Prostate gland (tissue), 2 donors: ENCODE measurements at regions not wholly inside any gene's neighbourhood (a gene's known extent, or its start where the extent isn't known, plus 50 kb on each side); places are given as distances from the start of the nearest gene placed in this dataset.

ENCODE experiments used
- DNase-seq: peaks from one replicate; pipeline ENCODE4 v3.0.0-alpha.2; 2019; ENCODE audit warnings: low spot score
- H3K27ac ChIP-seq, 2 donors: fragments of 200-600 bp; sonication (generic); 2 replicates each; pipeline ENCODE4 v1.5.1; 2017 to 2019
- H3K27me3 ChIP-seq: fragments of 200-600 bp; sonication (generic); replicated peaks from 2 replicates; pipeline ENCODE4 v1.5.1; 2019; ENCODE audit not compliant: insufficient read depth
- H3K36me3 ChIP-seq, 2 donors: fragments of 200-600 bp; sonication (generic); 1 replicate in 1 of 2; 2 replicates in 1 of 2; pipeline versions ENCODE4 v1.5.1 to v1.8.1; 2017 to 2019
- H3K4me1 ChIP-seq: fragments of 200-600 bp; sonication (generic); replicated peaks from 2 replicates; pipeline ENCODE4 v1.5.1; 2019
- H3K4me3 ChIP-seq, 2 donors: fragments of 200-600 bp; sonication (generic); 2 replicates each; pipeline ENCODE4 v1.5.1; 2017 to 2019
- H3K9me3 ChIP-seq: fragments of 200-600 bp; sonication (generic); 2 replicates; pipeline ENCODE4 v1.5.1; 2017
- POLR2A ChIP-seq: fragments of 450-650 bp; IDR thresholded peaks from one replicate; pipeline ENCODE4 v1.6.1; 2016; ENCODE audit warnings: antibody characterized with exemption, mild to moderate bottlenecking
- POLR2AphosphoS5 ChIP-seq: sonication (generic); formaldehyde crosslinking; IDR thresholded peaks from one replicate; pipeline ENCODE4 v1.6.1; 2017; ENCODE audit warnings: antibody characterized with exemption
- WGBS: methylation state at CpG from one replicate; pipeline ENCODE4 v1.1.5; 2018; 5-methylcytosine and 5-hydroxymethylcytosine counted together
- intact Hi-C: fragments of 100-400 bp; cut with DNase I; formaldehyde crosslinking; loops from one replicate; pipeline ENCODE4 v1.14.2; 2022
- TF ChIP-seq, protein P1 (sequence below), 4 experiments: fragments of 200-600 bp in 2 of 4; fragments of 450-650 bp in 2 of 4; sonication (generic) in 2 of 4; IDR thresholded peaks; 1 replicate in 3 of 4; 2 replicates in 1 of 4; pipeline ENCODE4 v1.5.1; 2016 to 2019; ENCODE audit warnings: antibody characterized with exemption in 4 of 4, mild to moderate bottlenecking in 2 of 4, moderate library complexity in 2 of 4

DNA sequence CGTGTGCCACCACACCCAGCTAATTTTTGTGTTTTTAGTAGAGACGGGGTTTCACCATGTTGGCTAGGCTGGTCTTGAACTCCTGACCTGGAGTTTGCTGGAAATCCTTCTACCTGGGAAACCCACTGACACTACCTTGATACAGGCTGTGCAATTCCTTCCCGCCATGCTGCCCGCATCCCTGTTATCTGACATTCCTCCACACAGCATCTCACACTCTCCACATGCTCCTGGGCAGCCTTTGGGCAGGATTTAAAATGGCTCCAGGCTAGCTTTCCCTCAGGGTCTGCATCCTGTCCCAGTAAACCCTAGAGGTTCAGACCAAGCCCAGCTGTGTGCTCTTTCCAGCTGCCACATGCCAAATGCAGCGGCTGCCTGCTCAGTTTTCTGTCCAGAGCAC, 319.5 kb upstream of the CXCR4 start:
- no peak for TF ChIP-seq POLR2AphosphoS5
- TF ChIP-seq POLR2A, result no peak
- TF ChIP-seq, protein P1, sequence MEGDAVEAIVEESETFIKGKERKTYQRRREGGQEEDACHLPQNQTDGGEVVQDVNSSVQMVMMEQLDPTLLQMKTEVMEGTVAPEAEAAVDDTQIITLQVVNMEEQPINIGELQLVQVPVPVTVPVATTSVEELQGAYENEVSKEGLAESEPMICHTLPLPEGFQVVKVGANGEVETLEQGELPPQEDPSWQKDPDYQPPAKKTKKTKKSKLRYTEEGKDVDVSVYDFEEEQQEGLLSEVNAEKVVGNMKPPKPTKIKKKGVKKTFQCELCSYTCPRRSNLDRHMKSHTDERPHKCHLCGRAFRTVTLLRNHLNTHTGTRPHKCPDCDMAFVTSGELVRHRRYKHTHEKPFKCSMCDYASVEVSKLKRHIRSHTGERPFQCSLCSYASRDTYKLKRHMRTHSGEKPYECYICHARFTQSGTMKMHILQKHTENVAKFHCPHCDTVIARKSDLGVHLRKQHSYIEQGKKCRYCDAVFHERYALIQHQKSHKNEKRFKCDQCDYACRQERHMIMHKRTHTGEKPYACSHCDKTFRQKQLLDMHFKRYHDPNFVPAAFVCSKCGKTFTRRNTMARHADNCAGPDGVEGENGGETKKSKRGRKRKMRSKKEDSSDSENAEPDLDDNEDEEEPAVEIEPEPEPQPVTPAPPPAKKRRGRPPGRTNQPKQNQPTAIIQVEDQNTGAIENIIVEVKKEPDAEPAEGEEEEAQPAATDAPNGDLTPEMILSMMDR (IDR thresholded peaks at IDR 0.05), result no peak
- intact Hi-C loops, result no loop called here
- H3K27me3 ChIP-seq, result no peaks in the 10 kb centered on the region
- no peak for DNase-seq
- H3K27ac ChIP-seq, result no peak overlapping the region
- no peaks in the 10 kb centered on the region for H3K4me1 ChIP-seq
- WGBS, result 96% methylated on average over 5 of the region's 5 CpGs
- H3K4me3 ChIP-seq, result no peak overlapping the region
- H3K9me3 ChIP-seq, result no peaks in the 10 kb centered on the region
- no peaks in the 10 kb centered on the region for H3K36me3 ChIP-seq

DNA sequence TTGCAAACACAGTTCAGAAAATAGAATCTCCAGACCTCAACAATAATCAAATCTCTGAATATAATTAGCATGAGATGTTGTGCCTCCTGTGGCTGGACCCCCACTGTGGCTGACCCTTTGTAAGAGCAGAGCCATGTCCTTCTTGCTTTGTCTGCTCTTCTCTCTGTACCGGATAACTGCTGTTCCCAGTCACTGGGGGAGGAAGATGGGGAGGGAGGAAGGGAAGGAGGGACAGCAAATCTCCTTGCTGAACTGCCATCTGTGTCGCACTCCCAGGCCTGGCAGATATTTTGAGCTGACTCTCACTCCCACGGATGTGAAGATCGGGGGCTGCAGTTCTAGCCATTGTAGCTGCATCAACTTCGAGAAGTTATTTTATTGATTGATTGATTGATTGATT, 319.0 kb upstream of the CXCR4 start:
- H3K4me1 ChIP-seq, result no peaks in the 10 kb centered on the region
- TF ChIP-seq, protein P1 (IDR thresholded peaks at IDR 0.05), result no peak
- TF ChIP-seq POLR2A, result no peak
- TF ChIP-seq POLR2AphosphoS5, result no peak
- H3K27me3 ChIP-seq, result no peaks in the 10 kb centered on the region
- no peaks in the 10 kb centered on the region for H3K9me3 ChIP-seq
- no peak overlapping the region for H3K4me3 ChIP-seq
- DNase-seq, result no peak
- 97% methylated on average over 5 of the region's 5 CpGs for WGBS
- H3K36me3 ChIP-seq, result no peaks in the 10 kb centered on the region
- H3K27ac ChIP-seq, result no peak overlapping the region
- intact Hi-C loops, result no loop called here

DNA sequence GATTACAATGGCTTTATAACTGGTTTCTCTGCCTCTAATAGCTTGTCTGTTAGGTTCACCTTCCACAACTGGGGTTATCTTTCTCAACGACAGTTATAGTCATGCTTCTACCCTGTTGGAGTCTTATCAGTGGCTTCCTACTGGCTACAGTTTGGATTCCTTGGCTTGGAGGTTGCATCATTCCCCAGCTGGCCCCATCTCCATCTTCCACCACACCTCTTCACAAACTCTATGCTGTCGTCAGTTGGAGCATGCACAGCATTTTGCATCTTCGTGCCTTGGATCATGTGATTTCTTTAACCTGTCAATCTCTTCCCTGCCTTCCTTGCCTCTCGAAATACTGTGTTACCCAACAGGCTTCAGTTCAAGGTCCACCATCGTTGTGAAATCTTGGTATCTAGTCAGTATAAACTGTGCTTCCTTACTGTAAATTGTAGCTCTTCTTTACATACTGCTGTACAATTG, 316.3 kb upstream of the CXCR4 start:
- no peak overlapping the region for H3K4me3 ChIP-seq
- H3K36me3 ChIP-seq, result no peaks in the 10 kb centered on the region
- 82% methylated on average over 5 of the region's 5 CpGs for WGBS
- TF ChIP-seq POLR2AphosphoS5 (no peak), POLR2A (no peak)
- TF ChIP-seq, protein P1 (IDR thresholded peaks at IDR 0.05), result no peak
- H3K27ac ChIP-seq, result no peak overlapping the region
- H3K9me3 ChIP-seq, result no peaks in the 10 kb centered on the region
- no peaks in the 10 kb centered on the region for H3K27me3 ChIP-seq
- no peak for DNase-seq
- intact Hi-C loops, result no loop called here
- H3K4me1 ChIP-seq, result no peaks in the 10 kb centered on the region

DNA sequence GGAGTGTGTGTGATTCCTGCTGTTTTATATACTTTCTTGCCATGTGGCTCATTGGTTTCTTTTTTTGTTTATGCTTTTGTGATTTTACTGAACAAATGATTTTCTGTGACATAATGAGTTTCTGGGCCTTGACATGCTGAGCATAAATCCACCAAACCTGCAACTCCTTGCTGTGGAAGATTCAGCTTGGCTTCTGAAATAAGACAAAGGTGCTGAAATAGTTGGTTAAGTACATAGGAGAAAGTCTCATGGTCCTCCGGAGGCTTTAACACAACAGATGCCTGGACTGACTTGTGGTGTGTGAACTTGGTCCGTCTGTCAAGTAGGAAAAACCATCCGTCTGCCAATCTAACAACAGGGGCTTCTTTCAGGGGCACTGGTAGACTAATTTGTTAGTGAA, 315.3 kb upstream of the CXCR4 start:
- H3K9me3 ChIP-seq, result no peaks in the 10 kb centered on the region
- H3K4me3 ChIP-seq, result no peak overlapping the region
- TF ChIP-seq POLR2A, result no peak
- TF ChIP-seq POLR2AphosphoS5, result no peak
- TF ChIP-seq, protein P1 (IDR thresholded peaks at IDR 0.05), result no peak
- DNase-seq, result no peak
- no peak overlapping the region for H3K27ac ChIP-seq
- intact Hi-C loops, result no loop called here
- H3K36me3 ChIP-seq, result no peaks in the 10 kb centered on the region
- H3K4me1 ChIP-seq, result no peaks in the 10 kb centered on the region
- WGBS, result 91% methylated on average over 3 of the region's 3 CpGs
- H3K27me3 ChIP-seq, result no peaks in the 10 kb centered on the region

DNA sequence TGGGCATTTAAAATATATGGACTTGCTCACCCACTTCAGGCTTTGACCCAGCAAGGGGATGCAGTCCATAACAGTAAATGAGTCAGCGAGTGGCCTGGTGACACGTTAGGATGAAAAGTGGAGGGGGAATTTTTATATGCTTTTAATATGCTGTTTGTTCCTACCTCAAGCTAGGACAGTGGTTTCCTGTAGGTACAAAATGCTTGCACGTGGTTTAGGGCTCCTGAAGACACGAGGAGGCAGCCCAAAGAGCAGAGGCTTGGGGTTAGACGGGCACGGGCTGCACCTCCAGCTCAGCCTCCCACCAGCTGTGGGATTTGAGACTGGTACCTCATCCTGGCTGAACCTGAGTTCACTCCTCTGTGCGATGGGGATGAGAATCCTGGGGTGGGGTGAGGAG, 306.2 kb upstream of the CXCR4 start:
- Histone ChIP-seq H3K9me3 (no peaks in the 10 kb centered on the region), H3K4me3 (no peak overlapping the region), H3K36me3 (no peaks in the 10 kb centered on the region), H3K27me3 (peaks cover 4% of the 10 kb centered on the region), H3K4me1 (no peaks in the 10 kb centered on the region), H3K27ac (no peak overlapping the region)
- no peak for TF ChIP-seq POLR2AphosphoS5
- no peak for TF ChIP-seq POLR2A
- TF ChIP-seq, protein P1 (IDR thresholded peaks at IDR 0.05), result no peak
- WGBS, result 60% methylated on average over 7 of the region's 7 CpGs
- intact Hi-C loops, result loop anchor here (5.0 kb wide), 1 partner anchor 1413 kb away; no protein-coding TSS in a partner anchor
- no peak for DNase-seq
